ENCODE measurements at regions not wholly inside any gene's neighbourhood (a gene's known extent, or its start where the extent isn't known, plus 50 kb on each side); places are given as distances from the start of the nearest gene placed in this dataset.
"Not testable (repeated sequence)": the region's sequence is repeated elsewhere in the genome, so short reads cannot be mapped to it uniquely, and the experiment has no call there.

- H3K27me3 ChIP-seq (replicated peaks), result no peaks in the 10 kb centered on the region
- in situ Hi-C loops (cut with HindIII; ENCODE audit: low pct_ligation_motif_present, low sequenced_read_pairs), result no loop called here
- H3K36me3 ChIP-seq (replicated peaks), result no peaks in the 10 kb centered on the region
- no peak for DNase-seq
- H3K27ac ChIP-seq, result no peak overlapping the region
- TF ChIP-seq, protein P1, sequence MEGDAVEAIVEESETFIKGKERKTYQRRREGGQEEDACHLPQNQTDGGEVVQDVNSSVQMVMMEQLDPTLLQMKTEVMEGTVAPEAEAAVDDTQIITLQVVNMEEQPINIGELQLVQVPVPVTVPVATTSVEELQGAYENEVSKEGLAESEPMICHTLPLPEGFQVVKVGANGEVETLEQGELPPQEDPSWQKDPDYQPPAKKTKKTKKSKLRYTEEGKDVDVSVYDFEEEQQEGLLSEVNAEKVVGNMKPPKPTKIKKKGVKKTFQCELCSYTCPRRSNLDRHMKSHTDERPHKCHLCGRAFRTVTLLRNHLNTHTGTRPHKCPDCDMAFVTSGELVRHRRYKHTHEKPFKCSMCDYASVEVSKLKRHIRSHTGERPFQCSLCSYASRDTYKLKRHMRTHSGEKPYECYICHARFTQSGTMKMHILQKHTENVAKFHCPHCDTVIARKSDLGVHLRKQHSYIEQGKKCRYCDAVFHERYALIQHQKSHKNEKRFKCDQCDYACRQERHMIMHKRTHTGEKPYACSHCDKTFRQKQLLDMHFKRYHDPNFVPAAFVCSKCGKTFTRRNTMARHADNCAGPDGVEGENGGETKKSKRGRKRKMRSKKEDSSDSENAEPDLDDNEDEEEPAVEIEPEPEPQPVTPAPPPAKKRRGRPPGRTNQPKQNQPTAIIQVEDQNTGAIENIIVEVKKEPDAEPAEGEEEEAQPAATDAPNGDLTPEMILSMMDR (IDR thresholded peaks at IDR 0.05; ENCODE audit: low read depth, low read length, missing control alignments), result no peak
- no peak overlapping the region for H3K4me3 ChIP-seq (ENCODE audit: low read depth, low read length)
Measured at GRCh38 chr5:15284706-15285105, 215.3 kb upstream of the FBXL7 start.

DNA sequence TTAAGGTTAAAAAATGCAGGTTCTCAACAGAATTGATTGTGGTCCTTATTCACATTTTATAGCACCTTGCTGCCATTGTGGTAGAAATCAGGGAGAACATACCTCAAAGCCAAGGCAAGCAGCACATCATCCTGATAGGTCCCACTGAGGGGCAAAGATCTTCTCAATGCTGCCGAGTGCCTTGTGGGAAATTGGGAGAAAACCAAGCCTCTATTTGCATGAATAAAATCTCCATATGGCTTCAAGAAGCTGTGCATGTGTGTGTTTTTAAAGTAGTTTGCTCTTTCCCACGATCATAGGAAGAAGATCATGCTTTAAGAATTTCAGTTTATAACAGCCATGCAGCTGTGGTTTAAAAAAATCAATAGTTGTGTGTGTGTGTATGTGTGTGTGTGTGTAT lies 216.9 kb upstream of the FBXL7 start:
- no peak for DNase-seq
- in situ Hi-C loops (cut with HindIII; ENCODE audit: low pct_ligation_motif_present, low sequenced_read_pairs), result no loop called here
- TF ChIP-seq, protein P1 (IDR thresholded peaks at IDR 0.05; ENCODE audit: low read depth, low read length, missing control alignments), result no peak
- no peaks in the 10 kb centered on the region for H3K27me3 ChIP-seq (replicated peaks)
- H3K27ac ChIP-seq, result no peak overlapping the region
- no peaks in the 10 kb centered on the region for H3K36me3 ChIP-seq (replicated peaks)
- H3K4me3 ChIP-seq (ENCODE audit: low read depth, low read length), result no peak overlapping the region

- in situ Hi-C loops (cut with HindIII; ENCODE audit: low pct_ligation_motif_present, low sequenced_read_pairs), result no loop called here
- Histone ChIP-seq H3K27ac (no peak overlapping the region), H3K36me3 (replicated peaks) (no peaks in the 10 kb centered on the region), H3K4me3 (ENCODE audit: low read depth, low read length) (no peak overlapping the region), H3K27me3 (replicated peaks) (no peaks in the 10 kb centered on the region)
- TF ChIP-seq, protein P1 (IDR thresholded peaks at IDR 0.05; ENCODE audit: low read depth, low read length, missing control alignments), result no peak
- no peak for DNase-seq
Measured at GRCh38 chr5:15282611-15283010, 217.4 kb upstream of the FBXL7 start.

GRCh38 chr5:15271596-15271995 lies 228.4 kb upstream of the FBXL7 start:
- DNase-seq; H3K36me3 ChIP-seq (replicated peaks); in situ Hi-C loops (cut with HindIII; ENCODE audit: low pct_ligation_motif_present, low sequenced_read_pairs); H3K27ac ChIP-seq; H3K4me3 ChIP-seq (ENCODE audit: low read depth, low read length); H3K27me3 ChIP-seq (replicated peaks): not testable (repeated sequence)

GRCh38 chr5:15267966-15268365 lies 232.0 kb upstream of the FBXL7 start:
- TF ChIP-seq, protein P1 (IDR thresholded peaks at IDR 0.05; ENCODE audit: low read depth, low read length, missing control alignments), result no peak
- no peak overlapping the region for H3K4me3 ChIP-seq (ENCODE audit: low read depth, low read length)
- no peak for DNase-seq
- no peaks in the 10 kb centered on the region for H3K36me3 ChIP-seq (replicated peaks)
- H3K27me3 ChIP-seq (replicated peaks), result no peaks in the 10 kb centered on the region
- H3K27ac ChIP-seq, result no peak overlapping the region
- in situ Hi-C loops (cut with HindIII; ENCODE audit: low pct_ligation_motif_present, low sequenced_read_pairs), result no loop called here

DNA sequence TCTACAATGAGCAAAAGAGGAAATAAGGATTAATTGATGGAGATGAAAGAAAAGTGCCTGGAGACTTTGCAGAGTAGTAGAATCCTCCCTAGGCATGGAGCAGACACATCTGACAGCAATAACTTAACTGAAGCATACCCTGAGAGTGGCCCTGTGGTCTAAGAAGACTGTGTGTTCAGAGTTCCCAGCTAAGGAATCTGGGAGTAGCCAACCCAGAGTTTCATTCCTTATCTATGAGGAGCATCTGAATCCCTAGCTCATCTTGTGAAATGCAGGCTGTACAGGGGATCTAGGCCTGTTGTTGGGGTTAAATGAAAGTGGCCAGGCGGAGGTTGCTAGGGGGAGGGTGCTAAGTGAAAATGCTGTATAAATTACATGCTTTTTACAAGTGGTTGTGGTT lies 233.1 kb upstream of the FBXL7 start:
- Histone ChIP-seq H3K27me3 (replicated peaks) (no peaks in the 10 kb centered on the region), H3K4me3 (ENCODE audit: low read depth, low read length) (no peak overlapping the region), H3K27ac (no peak overlapping the region), H3K36me3 (replicated peaks) (no peaks in the 10 kb centered on the region)
- in situ Hi-C loops (cut with HindIII; ENCODE audit: low pct_ligation_motif_present, low sequenced_read_pairs), result no loop called here
- no peak for DNase-seq
- TF ChIP-seq, protein P1 (IDR thresholded peaks at IDR 0.05; ENCODE audit: low read depth, low read length, missing control alignments), result no peak

Measured in brain microvascular endothelial cell (primary cell).